H1 (cell line): ENCODE measurements at regions not wholly inside any gene's neighbourhood (a gene's known extent, or its start where the extent isn't known, plus 50 kb on each side); places are given as distances from the start of the nearest gene placed in this dataset.

Experiments
- ATF3 ChIP-seq: IDR thresholded peaks from 2 replicates; pipeline ENCODE4 v1.6.1; 2011; ENCODE audit warnings: low read depth, mild to moderate bottlenecking, low read length; ENCODE audit not compliant: insufficient read depth
- BRCA1 ChIP-seq: IDR thresholded peaks from 2 replicates; pipeline ENCODE4 v1.6.1; 2012; ENCODE audit warnings: low read depth, low read length, improper control_type of control experiment
- EZH2 ChIP-seq: fragments of 200-600 bp; sonication (generic); IDR thresholded peaks from 2 replicates; pipeline ENCODE4 v1.7.1; 2012; ENCODE audit warnings: low read depth, mild to moderate bottlenecking, moderate library complexity, low read length, inconsistent platforms; ENCODE audit not compliant: severe bottlenecking
- GABPA ChIP-seq: IDR thresholded peaks from 2 replicates; pipeline ENCODE4 v1.6.1; 2011; ENCODE audit warnings: mild to moderate bottlenecking, low read length, moderate library complexity, borderline replicate concordance; ENCODE audit not compliant: insufficient read depth
- MAFK ChIP-seq: IDR thresholded peaks from 2 replicates; pipeline ENCODE4 v1.6.1; 2012; ENCODE audit warnings: low read depth, mild to moderate bottlenecking, improper control_type of control experiment, low read length
- NRF1 ChIP-seq: IDR thresholded peaks from 2 replicates; pipeline ENCODE4 v1.6.1; 2011; ENCODE audit warnings: mild to moderate bottlenecking, low read depth, low read length, improper control_type of control experiment
- SP1 ChIP-seq: IDR thresholded peaks from 2 replicates; pipeline ENCODE4 v1.6.1; 2011; ENCODE audit warnings: low read depth, low read length
- YY1 ChIP-seq: IDR thresholded peaks from 2 replicates; pipeline ENCODE4 v1.6.1; 2011; ENCODE audit warnings: low read depth, mild to moderate bottlenecking, low read length
- TF ChIP-seq, protein P1 (sequence below), 3 experiments: IDR thresholded peaks; 1 replicate in 2 of 3; 2 replicates in 1 of 3; pipeline versions ENCODE4 v1.5.1 to v1.6.1; 2011; ENCODE audit warnings: low read length in 3 of 3, mild to moderate bottlenecking in 3 of 3, inconsistent platforms in 2 of 3, low read depth in 1 of 3, moderate library complexity in 1 of 3; ENCODE audit not compliant: insufficient read depth in 1 of 3; ENCODE audit errors: control extremely low read depth in 1 of 3

DNA sequence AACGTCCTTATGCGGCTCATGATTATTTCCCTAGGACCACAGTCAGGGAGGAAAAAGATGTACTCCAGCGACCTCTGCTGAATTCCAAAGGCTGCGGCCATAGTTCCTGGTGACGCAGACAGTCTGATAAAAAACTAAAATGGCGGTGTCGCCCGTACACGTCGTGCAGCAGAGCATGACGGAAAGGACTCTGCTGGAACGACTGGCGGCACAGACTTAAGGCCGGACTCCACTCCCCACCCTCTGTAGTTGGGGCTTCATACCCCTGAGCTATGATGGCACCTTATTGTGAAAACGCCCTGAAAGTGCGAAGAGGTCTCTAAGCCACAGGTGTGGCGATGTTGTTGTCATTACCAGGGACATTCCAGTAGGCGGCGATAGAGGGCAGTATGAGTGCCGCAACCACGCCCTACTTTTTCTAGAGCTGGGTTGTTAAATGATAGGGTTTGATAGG, 90.0 kb upstream of the EDA2R start:
- TF ChIP-seq, protein P1, sequence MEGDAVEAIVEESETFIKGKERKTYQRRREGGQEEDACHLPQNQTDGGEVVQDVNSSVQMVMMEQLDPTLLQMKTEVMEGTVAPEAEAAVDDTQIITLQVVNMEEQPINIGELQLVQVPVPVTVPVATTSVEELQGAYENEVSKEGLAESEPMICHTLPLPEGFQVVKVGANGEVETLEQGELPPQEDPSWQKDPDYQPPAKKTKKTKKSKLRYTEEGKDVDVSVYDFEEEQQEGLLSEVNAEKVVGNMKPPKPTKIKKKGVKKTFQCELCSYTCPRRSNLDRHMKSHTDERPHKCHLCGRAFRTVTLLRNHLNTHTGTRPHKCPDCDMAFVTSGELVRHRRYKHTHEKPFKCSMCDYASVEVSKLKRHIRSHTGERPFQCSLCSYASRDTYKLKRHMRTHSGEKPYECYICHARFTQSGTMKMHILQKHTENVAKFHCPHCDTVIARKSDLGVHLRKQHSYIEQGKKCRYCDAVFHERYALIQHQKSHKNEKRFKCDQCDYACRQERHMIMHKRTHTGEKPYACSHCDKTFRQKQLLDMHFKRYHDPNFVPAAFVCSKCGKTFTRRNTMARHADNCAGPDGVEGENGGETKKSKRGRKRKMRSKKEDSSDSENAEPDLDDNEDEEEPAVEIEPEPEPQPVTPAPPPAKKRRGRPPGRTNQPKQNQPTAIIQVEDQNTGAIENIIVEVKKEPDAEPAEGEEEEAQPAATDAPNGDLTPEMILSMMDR (IDR thresholded peaks at IDR 0.05; ENCODE audit: control extremely low read depth in 1 of 3, insufficient read depth in 1 of 3, low read depth in 1 of 3, low read length in 3 of 3) = peak in 2 of 3 experiments; percentile 41 to 58; a peak in 3 of 4 replicates
- TF ChIP-seq EZH2 = no peak
- no peak for TF ChIP-seq GABPA
- TF ChIP-seq NRF1 = no peak
- peak; percentile 93 for TF ChIP-seq YY1
- no peak for TF ChIP-seq MAFK
- TF ChIP-seq ATF3 = no peak
- TF ChIP-seq SP1 = no peak
- no peak for TF ChIP-seq BRCA1
